Non-pigmented ciliary epithelial cell (primary cell): ENCODE measurements at regions not wholly inside any gene's neighbourhood (a gene's known extent, or its start where the extent isn't known, plus 50 kb on each side); places are given as distances from the start of the nearest gene placed in this dataset.

Experiments
- DNase-seq: peaks from one replicate; pipeline ENCODE4 v3.0.0-alpha.2; 2010; ENCODE audit warnings: low read depth

- DNase-seq: no peak
These were observed 189.9 kb downstream of the CENPW start for GRCh38 chr6:126529637-126530362.

- DNase-seq: no peak
These were observed 190.9 kb downstream of the CENPW start for GRCh38 chr6:126530775-126531174.

- no peak for DNase-seq
These were observed 191.4 kb downstream of the CENPW start for GRCh38 chr6:126531286-126531685.

GRCh38 chr6:126531840-126532239 lies 191.9 kb downstream of the CENPW start:
- no peak for DNase-seq

GRCh38 chr6:126534401-126534800 lies 194.5 kb downstream of the CENPW start:
- no peak for DNase-seq

GRCh38 chr6:126535138-126535537 lies 195.2 kb downstream of the CENPW start:
- DNase-seq: no peak

GRCh38 chr6:126535595-126535994 lies 195.7 kb downstream of the CENPW start:
- no peak for DNase-seq

GRCh38 chr6:126537061-126537816 lies 197.3 kb downstream of the CENPW start:
- no peak for DNase-seq

- DNase-seq: no peak
These were observed 199.1 kb downstream of the CENPW start for GRCh38 chr6:126539022-126539421.

GRCh38 chr6:126540161-126540560 lies 200.2 kb downstream of the CENPW start:
- no peak for DNase-seq

GRCh38 chr6:126541806-126542491 lies 202.0 kb downstream of the CENPW start:
- no peak for DNase-seq

- DNase-seq: no peak
These were observed 206.7 kb downstream of the CENPW start for GRCh38 chr6:126546541-126547120.

- no peak for DNase-seq
These were observed 208.4 kb downstream of the CENPW start for GRCh38 chr6:126548300-126548699.

- no peak for DNase-seq
These were observed 210.4 kb downstream of the CENPW start for GRCh38 chr6:126550323-126550722.

GRCh38 chr6:126551832-126552231 lies 211.9 kb downstream of the CENPW start:
- no peak for DNase-seq

GRCh38 chr6:126553854-126554253 lies 213.9 kb downstream of the CENPW start:
- DNase-seq: no peak

- no peak for DNase-seq
These were observed 230.6 kb downstream of the CENPW start for GRCh38 chr6:126570507-126570906.

GRCh38 chr6:126574301-126574700 lies 234.4 kb downstream of the CENPW start:
- no peak for DNase-seq

GRCh38 chr6:126581316-126581715 lies 241.4 kb downstream of the CENPW start:
- no peak for DNase-seq

GRCh38 chr6:126600258-126600916 lies 260.5 kb downstream of the CENPW start:
- DNase-seq: no peak

GRCh38 chr6:126603410-126603809 lies 263.5 kb downstream of the CENPW start:
- no peak for DNase-seq

- no peak for DNase-seq
These were observed 265.2 kb downstream of the CENPW start for GRCh38 chr6:126605089-126605488.
